GM19463 (cell line): ENCODE measurements at regions not wholly inside any gene's neighbourhood (a gene's known extent, or its start where the extent isn't known, plus 50 kb on each side); places are given as distances from the start of the nearest gene placed in this dataset.
"Not testable (repeated sequence)": the region's sequence is repeated elsewhere in the genome, so short reads cannot be mapped to it uniquely, and the experiment has no call there.

Experiments
- ATAC-seq: cut with Tn5 transposase; IDR thresholded peaks from one replicate; pipeline ENCODE4 v1.9.1; 2021; ENCODE audit warnings: mild to moderate bottlenecking, moderate library complexity; ENCODE audit not compliant: unreplicated experiment

DNA sequence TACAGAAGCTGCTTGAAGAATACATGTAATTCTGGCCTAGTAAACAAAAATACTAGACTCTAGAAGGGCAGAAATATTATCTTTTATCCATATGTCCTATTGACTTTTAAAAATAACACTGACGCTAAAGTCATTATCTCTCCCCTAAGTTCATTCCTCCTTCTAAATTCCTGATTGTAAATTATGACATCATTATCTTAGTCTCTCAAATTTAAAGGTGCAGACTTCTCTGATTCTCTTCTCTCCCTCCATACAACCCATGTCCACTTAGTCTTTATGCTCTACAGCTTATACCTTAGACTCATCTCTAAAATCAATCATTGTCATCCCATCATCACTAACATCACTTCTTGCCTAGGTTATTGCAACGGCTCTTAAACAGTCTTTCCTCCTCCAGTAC, 327.9 kb upstream of the GRIA3 start:
- ATAC-seq, result no peak

DNA sequence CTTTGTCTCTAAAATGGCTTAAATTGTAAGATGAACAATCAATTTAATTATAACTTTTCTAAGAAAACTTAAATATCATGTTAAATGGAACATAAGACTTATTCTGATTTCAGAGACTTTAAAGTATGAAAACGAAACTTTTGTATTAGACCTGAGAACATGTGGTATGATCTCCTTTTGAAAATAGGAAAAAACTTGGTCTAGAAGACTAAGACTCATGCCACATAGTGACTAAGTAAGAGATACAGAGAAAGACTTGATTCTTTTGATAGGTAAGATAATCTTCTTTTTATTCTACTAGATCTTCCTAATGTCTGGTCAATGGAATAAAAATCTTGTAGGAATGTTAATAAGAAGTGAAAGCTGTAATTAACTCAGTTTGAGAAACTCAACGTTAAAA, 326.3 kb upstream of the GRIA3 start:
- no peak for ATAC-seq

DNA sequence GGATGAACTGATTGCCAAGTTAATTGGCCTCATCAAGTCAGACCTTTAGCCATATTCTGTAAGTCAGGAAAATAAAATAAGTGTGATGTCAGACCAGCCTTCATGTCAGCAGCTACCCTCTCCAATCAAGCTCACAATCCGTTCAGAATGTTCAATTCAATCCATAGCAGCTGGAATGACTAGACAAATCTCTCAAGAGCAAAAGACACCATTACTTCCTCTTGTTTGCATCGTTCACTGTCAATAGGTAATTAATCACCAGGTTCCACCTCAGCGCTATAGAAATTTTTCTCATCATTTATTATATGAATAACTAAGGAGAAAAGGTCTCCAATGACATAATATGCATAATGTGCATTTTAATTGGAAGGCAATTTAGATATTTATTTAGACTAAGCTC, 321.0 kb upstream of the GRIA3 start:
- no peak for ATAC-seq

DNA sequence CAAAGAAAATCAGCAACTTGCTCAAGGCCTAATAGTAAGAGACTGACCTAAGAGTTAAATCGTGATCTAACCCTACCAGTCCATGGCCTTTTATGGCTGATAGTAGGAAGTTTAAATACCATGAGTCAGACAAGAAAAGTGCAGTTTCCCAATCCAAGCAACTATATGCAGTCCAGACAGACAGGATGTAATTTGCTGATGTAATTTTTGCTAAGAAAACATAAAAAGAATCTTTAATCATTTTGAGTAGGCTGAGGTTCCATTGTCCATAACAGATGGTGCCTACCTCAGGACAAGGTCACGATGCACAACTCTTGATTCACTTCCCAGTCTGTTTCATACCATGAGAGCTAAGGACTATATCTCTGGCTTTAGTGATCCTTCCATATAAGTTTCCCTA, 317.5 kb upstream of the GRIA3 start:
- ATAC-seq, result no peak

DNA sequence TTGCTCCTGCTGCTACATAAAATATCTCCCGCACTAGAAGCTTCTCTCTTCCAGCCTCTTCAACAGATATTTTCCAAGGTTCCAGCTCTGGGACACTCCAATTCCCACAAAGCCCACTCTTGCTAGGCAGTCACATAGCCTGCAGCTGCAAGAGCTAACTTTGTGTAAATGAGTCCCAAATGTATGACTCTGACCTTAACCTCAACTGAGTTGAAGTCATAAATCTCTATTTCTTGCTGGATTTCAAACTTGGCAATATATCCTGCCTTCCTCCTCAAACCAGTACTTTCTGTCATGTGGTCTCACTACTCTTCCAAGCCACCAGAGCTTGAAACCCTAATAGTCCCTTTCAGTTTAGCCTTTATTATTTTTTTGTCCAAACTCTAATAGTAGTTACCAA, 315.4 kb upstream of the GRIA3 start:
- ATAC-seq, result no peak

DNA sequence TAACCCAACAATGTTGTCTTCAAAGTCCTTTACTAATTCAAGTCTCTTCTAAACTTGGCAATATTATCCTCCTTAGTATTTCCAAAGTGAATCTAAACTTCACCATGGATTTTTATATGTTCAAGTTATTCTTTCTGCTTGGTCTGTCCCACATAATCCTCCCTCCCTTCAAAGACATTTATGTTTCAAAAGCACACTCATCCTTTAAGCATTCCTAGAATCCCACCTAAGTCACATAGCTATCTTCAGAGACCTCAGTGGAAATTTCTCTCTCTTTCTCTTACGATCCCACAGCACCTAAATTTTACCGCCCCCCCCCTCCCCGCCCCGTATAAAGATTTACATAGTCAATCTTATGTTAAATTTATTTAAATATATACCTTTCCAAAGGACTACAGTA, 314.9 kb upstream of the GRIA3 start:
- no peak for ATAC-seq

DNA sequence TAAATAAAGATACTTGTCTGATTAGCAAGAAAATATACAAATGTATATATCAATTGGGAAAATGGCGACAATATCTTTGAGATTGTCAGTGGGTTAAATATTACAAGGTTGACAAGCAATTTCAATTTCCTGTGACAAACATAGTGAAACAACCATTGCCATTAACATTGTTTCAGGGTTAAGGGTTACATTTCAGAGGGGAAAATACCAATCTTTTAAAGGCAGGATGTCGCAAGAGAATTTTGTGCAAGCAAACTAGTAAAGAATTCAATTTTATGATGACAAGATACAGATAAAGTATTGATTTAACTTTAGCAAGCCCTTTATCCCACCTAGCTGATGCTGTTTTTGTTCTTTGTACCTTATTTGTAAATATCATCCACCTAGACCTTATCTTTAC, 305.8 kb upstream of the GRIA3 start:
- no peak for ATAC-seq

DNA sequence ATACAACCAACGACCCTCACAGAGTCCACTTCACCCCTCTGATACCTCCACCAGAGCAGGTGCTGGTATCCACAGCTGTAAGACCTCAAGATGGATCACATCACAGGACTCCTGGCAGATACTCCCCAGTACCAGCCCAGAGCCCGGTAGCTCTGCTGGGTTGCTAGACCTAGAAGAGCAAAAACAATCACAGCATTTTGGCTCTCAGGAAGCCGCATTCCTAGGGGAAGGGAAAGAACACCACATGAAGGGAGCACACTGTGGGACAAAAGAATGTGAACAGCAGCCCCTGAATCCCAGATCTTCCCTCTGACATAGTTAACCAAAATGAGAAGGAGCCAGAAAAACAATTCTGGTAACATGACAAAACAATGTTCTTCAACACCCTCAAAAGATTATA, 303.1 kb upstream of the GRIA3 start:
- ATAC-seq, result no peak

DNA sequence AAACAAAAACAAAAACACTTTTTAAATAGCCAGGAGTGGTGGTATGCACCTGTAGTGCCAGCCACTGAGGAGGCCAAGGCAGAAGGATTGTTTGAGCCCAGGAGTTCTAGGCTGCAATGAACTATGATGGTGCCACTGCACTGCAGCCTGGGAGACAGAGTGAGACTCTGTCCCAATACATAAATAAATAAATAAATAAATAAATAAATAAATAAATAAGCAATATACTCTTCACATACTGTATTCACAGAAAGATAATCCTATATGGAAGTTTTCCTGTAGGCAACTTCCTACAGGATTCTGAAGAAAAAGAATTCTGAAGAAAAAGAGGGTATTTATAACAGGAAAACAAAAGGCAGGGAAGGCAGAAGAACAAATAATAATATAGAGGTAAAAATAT, 293.3 kb upstream of the GRIA3 start:
- ATAC-seq, result no peak

DNA sequence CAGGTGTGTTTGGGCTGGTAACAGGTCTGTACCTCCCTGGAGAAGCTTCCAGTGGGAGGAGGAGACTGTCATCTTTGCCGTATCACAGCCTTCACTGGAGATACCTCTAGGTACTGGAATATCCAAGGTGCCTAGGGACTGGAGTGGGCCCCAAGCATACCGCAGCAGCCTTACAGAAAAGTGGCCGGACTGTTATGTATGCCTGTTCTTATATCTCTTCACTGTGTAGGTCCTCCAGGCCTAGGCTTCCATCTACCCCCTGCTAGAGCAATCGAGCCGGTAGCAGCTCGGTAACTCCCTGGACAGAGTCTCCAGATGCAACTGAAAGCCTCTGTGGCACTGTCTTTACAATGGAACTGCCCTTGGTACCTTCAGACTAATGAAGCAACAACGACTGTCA, 277.4 kb upstream of the GRIA3 start:
- ATAC-seq, result no peak

DNA sequence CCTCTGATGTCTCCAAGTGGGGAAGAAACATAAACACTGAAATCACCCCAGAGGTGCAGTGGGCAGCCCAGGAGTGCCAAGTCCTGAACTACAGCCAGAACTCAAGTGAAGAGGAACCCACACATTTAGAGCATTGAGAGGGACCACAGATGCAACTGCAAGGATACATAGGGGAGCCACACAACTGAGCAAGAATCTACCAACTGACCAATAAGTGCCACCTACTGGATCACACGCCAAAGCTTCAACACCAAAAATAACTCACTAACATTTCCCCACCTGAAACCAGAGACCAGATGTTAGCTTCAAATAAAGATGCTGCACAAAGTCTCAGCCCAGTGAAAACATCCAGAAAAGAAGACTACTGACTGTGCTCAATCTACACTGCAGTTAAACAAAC, 276.7 kb upstream of the GRIA3 start:
- ATAC-seq, result no peak

DNA sequence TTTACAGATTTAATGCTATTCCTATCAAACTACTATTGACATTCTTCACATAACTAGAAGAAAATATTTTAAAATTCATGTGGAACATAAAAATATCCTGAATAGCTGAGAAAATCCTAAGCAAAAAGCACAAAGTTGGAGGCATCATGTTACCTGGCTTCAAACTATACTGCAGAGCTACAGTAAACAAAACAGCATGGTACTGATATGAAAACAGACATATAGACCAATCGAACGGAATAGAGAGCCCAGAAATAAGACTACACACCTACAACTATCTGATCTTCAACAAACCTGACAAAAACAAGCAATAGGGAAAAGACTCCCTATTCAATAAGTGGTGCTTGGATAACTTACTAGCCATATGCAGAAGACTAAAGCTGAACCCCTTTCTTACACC, 273.4 kb upstream of the GRIA3 start:
- ATAC-seq, result no peak

DNA sequence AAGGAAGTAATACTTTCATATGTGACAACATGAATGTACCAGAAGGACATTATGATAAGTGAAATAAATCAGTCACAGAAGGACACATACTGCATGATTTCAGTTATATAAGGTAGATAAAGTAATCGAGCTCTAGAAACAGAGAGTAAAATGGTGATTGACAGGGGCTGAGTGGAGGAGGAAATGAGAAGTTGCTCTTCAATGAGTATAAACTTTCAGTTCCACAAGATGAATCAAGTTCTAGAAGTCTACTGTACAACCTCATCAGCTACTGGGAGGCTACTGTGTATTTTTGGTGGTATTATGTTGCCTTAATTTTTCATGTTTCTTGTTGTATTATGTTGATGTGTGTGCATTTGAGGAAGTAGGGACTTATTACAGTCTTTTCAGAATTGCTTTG, 270.9 kb upstream of the GRIA3 start:
- no peak for ATAC-seq

DNA sequence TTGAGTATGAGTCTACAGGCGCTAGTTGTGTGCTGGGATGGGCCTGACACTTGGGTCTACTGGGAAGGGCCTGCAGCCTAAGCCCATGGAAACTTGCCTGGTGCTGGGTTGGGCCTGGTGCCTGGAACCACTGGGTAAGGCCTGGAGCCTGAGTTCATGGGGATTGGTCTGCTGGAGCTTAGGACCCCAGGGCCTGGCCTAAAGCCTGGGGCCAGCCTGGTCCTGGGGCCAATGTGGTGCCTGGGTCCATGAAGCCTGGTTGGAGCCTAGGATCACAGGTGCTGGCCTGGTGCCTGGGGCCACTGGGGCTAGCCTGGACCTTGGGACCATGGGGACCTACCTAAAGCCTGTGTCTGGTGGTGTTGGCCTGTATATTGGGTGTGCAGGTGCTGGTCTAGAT, 270.3 kb upstream of the GRIA3 start:
- no peak for ATAC-seq

DNA sequence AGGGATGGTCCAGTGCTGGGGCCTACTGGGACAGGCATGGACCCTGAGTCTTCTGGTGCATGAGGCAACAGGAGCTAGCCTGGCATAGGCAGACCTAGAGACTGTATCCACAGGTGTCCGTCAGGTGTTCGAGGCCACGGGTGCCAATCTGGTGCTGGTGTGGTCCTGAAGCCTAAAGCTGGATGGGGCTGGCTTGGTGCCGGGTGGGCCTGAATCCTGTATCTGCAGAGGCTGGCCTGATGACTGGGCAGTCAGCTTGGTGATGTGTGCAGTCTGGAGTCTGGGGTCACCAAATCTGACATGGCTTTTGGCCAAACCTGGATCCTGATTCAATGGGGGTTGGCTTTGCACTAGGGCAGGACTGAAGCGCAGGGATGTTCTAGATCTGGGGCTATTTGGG, 269.8 kb upstream of the GRIA3 start:
- ATAC-seq, result no peak

DNA sequence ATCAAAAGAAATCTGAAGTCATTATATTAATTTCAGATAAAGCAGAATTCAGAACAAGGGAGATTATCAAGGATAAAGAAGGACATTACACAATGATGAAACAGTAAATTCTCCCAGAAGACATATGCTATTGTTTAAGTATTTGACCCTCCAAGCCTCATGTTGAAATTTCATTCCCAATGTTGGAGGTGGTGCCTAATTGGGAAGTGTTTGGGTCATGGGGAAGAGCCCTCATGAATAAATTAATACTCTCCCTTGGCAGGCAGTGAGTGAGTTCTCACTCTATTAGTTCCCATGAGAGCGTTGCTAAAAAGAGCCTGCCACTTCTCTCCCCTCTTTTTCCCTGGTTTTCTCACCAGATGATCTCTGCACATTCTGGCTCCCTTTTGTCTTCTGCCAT, 249.9 kb upstream of the GRIA3 start:
- ATAC-seq, result no peak

DNA sequence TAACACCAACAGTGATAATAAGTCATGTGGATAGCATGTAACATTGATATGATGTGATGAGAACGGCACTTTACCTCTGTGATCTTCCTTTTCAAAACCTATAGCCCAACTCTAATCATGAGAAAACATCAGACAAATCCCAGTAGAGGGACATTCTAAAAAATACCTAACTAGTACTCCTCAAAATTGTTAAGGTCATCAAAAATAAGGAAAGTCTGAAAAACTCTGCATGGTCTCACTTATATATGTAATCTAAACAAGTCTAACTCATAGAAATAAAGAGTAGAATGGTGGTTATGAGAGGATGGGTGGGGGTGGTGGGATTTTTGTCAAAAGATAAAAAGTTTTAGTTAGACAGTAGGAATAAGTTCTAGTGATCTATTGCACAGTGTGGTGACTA, 243.9 kb upstream of the GRIA3 start:
- ATAC-seq, result no peak

DNA sequence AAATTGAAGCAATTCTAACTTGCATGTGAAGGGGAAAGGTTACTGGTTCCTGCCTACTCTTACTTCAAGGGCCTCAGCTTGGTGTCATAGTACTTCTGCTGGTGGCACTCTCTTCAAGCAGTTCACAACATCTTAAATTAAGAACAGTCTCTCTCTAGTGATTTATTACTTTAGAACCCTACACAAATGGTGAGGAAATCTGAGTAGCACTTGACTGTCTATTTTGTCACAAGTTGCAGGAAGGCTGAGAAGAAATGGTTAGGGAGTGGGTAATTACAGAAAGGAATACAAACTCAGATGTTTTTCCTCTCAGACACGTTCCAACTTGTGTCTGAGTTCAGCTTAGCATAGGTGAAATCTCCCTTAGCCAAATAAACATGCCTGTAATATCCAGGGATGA, 242.3 kb upstream of the GRIA3 start:
- no peak for ATAC-seq

DNA sequence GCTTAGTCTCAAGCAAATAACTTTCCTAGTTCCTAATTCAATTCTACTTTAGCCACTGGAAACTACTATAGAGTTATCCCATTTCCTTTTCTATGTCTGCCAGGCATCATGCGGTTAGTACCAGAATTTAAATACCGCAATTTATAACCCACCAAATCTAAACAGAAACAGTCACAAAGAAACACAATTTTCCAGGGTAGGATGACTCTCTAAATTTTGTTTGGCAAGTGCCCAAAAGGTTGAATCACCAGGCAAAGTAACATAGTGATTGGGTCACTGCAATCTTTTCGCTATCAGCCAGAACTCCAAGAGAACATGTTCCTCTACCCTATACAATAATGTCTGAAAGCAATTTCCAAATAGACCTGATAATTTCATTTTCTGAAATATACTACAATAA, 240.2 kb upstream of the GRIA3 start:
- no peak for ATAC-seq

DNA sequence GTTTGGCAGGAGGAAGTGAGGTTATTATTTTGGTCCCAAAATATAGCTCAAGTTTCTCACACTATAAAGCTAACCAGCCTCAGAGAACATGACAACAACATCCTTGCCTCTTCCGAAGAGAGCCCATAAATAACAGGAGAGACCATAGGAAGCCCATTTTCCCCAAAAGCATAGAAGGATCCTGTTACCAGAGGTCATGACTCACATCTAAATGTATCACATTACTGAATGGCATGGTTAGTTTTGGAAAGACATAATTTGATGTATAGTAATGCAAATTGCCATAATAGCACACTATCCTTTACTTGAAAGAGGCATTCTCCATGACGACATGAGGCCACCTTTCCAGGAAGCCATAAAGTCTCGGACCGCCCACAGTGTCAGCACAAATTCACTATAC, 238.8 kb upstream of the GRIA3 start:
- ATAC-seq, result no peak

DNA sequence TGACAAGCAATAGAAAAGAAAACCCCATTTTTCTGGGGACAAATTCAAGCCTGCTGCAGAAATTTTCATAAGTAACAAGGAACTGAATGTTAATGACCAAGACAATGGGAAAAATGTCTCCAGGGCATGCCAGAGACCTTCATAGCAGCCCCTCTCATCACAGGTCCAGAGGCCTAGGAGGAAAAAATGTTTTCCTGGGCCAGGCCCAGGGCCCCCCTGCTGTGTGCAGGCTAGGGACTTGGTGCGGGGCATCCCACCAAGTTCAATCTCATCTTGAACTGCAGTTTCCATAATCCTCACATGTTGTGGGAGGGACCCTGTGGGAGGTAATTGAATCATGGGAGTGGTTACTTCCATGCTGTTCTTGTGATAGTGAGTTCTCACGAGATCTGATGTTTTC, 211.5 kb upstream of the GRIA3 start:
- no peak for ATAC-seq

DNA sequence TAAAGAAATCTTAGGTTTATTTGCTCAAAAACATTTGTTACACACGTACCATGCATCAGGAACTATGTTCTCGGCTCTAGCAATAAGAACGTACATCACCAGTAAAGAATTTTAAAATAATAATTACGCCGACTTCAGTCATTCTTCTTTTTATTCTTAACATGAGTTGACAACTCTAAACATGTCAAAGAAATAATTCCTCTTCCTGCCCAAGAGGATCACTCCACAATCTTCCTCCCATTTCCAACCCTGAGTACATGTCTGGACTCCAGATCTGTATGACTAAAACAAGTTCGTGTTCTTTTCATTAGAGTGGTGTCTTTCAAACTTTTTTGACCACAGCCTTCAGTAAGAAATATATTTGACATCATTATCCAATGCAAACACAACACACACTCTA, 201.6 kb upstream of the GRIA3 start:
- no peak for ATAC-seq

DNA sequence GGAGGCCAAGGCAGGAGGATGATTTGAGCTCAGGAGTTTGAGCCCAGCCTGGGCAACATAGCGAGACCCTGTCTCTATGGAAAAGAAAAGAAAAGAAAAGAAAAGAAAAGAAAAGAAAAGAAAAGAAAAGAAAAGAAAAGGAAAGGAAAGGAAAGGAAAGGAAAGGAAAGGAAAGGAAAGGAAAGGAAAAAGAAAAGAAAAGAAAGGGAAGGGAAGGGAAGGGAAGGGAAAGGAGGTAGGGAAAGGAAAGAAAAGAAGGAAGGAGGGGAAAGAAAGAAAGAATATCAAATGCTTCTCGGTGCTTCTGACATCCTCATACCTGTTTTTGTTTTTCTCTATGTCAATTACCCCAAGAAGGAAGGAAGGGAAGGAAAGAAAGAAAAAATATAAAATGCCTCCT, 181.2 kb upstream of the GRIA3 start:
- ATAC-seq, result not testable (repeated sequence)

DNA sequence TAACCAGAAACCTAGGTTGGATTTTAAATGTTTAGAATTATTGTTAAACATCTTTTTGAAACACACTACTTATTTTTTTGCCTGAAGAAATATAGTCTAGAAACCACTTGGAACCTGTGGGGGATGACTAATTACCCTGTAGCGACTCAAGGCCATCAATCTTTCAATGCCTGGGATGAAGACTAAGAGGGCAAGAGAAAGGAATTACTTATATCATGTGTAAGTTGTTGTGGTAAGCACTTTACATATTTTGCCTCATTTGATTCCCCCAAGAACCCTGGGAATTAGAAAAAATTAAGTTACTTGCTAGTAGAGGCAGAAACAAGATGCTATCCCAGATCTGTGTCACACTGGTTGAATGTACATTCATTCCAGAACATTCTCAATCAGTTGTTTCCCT, 170.9 kb upstream of the GRIA3 start:
- ATAC-seq, result no peak
